Inflammatory macrophage (primary cell): ENCODE measurements at regions not wholly inside any gene's neighbourhood (a gene's known extent, or its start where the extent isn't known, plus 50 kb on each side); places are given as distances from the start of the nearest gene placed in this dataset.

Experiments used
- DNase-seq, 2 donors: peaks; one replicate each; pipeline ENCODE4 v3.0.0-alpha.2; 2020 to 2022

GRCh38 chr2:147049957-147050356 lies 794.9 kb upstream of the ACVR2A start:
- no peak for DNase-seq

GRCh38 chr2:147046473-147046872 lies 798.4 kb upstream of the ACVR2A start:
- DNase-seq: no peak

- peak; percentile 24 to 30 for DNase-seq
Measured at GRCh38 chr2:147045113-147045512, 799.7 kb upstream of the ACVR2A start.

GRCh38 chr2:147041121-147041494 lies 803.7 kb upstream of the ACVR2A start:
- DNase-seq: no peak

- no peak for DNase-seq
Measured at GRCh38 chr2:147040298-147041120, 804.3 kb upstream of the ACVR2A start.

- DNase-seq: no peak
Measured at GRCh38 chr2:147037048-147037447, 807.8 kb upstream of the ACVR2A start.

- no peak for DNase-seq
Measured at GRCh38 chr2:147033044-147033443, 811.8 kb upstream of the ACVR2A start.

- DNase-seq: no peak
Measured at GRCh38 chr2:147031897-147032296, 812.9 kb upstream of the ACVR2A start.

GRCh38 chr2:147030966-147031720 lies 813.7 kb upstream of the ACVR2A start:
- DNase-seq: no peak

GRCh38 chr2:147027436-147027835 lies 817.4 kb upstream of the ACVR2A start:
- DNase-seq: no peak

- DNase-seq: no peak
Measured at GRCh38 chr2:147026664-147027295, 818.0 kb upstream of the ACVR2A start.

- no peak for DNase-seq
Measured at GRCh38 chr2:147025646-147026585, 818.9 kb upstream of the ACVR2A start.

GRCh38 chr2:147019311-147019710 lies 825.5 kb upstream of the ACVR2A start:
- DNase-seq: no peak

GRCh38 chr2:147017951-147018645 lies 826.7 kb upstream of the ACVR2A start:
- no peak for DNase-seq

- no peak for DNase-seq
Measured at GRCh38 chr2:147016181-147016580, 828.6 kb upstream of the ACVR2A start.

GRCh38 chr2:147015591-147015990 lies 829.2 kb upstream of the ACVR2A start:
- DNase-seq: no peak

- DNase-seq: no peak
Measured at GRCh38 chr2:147013696-147014392, 831.0 kb upstream of the ACVR2A start.

GRCh38 chr2:147008481-147008880 lies 836.3 kb upstream of the ACVR2A start:
- no peak for DNase-seq

GRCh38 chr2:147006736-147007141 lies 838.1 kb upstream of the ACVR2A start:
- no peak for DNase-seq

GRCh38 chr2:147003081-147003480 lies 841.7 kb upstream of the ACVR2A start:
- DNase-seq: no peak

GRCh38 chr2:147002256-147002655 lies 842.6 kb upstream of the ACVR2A start:
- DNase-seq: no peak
